K562 (cell line): ENCODE measurements at regions not wholly inside any gene's neighbourhood (a gene's known extent, or its start where the extent isn't known, plus 50 kb on each side); places are given as distances from the start of the nearest gene placed in this dataset.

Source experiments
- ARID4B ChIP-seq: sonication (generic); formaldehyde crosslinking; IDR thresholded peaks from 2 replicates; pipeline ENCODE4 v1.8.0; 2022; ENCODE audit warnings: mild to moderate bottlenecking, missing genetic modification reagents
- BACH1 ChIP-seq: fragments of 200-800 bp; sonication (Bioruptor generic); IDR thresholded peaks from 2 replicates; pipeline ENCODE4 v1.6.1; 2016; ENCODE audit warnings: missing genetic modification characterization, missing compliant biosample characterization
- DDX20 ChIP-seq: fragments of 450-650 bp; IDR thresholded peaks from 2 replicates; pipeline ENCODE4 v1.6.1; 2016; ENCODE audit warnings: missing genetic modification characterization, low read depth, mild to moderate bottlenecking, missing compliant biosample characterization, moderate library complexity
- KAT7 ChIP-seq: sonication (generic); formaldehyde crosslinking; IDR thresholded peaks from 2 replicates; pipeline ENCODE4 v1.8.0; 2022; ENCODE audit warnings: missing genetic modification reagents, mild to moderate bottlenecking, borderline replicate concordance
- MYBL2 ChIP-seq, 2 experiments: fragments of 450-650 bp in 1 of 2; sonication (generic) in 1 of 2; formaldehyde crosslinking in 1 of 2; IDR thresholded peaks; 2 replicates each; pipeline versions ENCODE4 v1.6.1 to v1.8.1; 2017 to 2022; ENCODE audit warnings: borderline replicate concordance in 1 of 2, inconsistent platforms in 1 of 2, low read depth in 1 of 2, mild to moderate bottlenecking in 1 of 2, missing genetic modification reagents in 1 of 2, moderate library complexity in 1 of 2
- SMAD3 ChIP-seq: fragments of 450-650 bp; formaldehyde crosslinking; conservative IDR thresholded peaks from 2 replicates; pipeline ENCODE4 v1.4.0; 2020; ENCODE audit warnings: mild to moderate bottlenecking
- TEAD1 ChIP-seq, 2 experiments: fragments of 450-650 bp in 1 of 2; sonication (generic) in 1 of 2; formaldehyde crosslinking; IDR thresholded peaks; 2 replicates each; pipeline versions ENCODE4 v1.4.0 to v1.8.0; 2020 to 2022; ENCODE audit warnings: mild to moderate bottlenecking in 2 of 2, missing genetic modification reagents in 1 of 2
- THRB ChIP-seq: fragments of 450-650 bp; formaldehyde crosslinking; conservative IDR thresholded peaks from 2 replicates; pipeline ENCODE4 v1.4.0; 2022; ENCODE audit warnings: mild to moderate bottlenecking, missing genetic modification characterization
- ZNF384 ChIP-seq: IDR thresholded peaks from 2 replicates; pipeline ENCODE4 v1.6.1; 2012; ENCODE audit warnings: low read depth, low read length, improper control_type of control experiment
- ZNF668 ChIP-seq: fragments of 250-450 bp; sonication (Bioruptor Pico); IDR thresholded peaks from 2 replicates; pipeline ENCODE4 v1.8.0; 2022; ENCODE audit warnings: mild to moderate bottlenecking, inconsistent platforms
- TF ChIP-seq, protein P1 (sequence below), 2 experiments: fragments of 450-650 bp in 1 of 2; sonication (generic) in 1 of 2; formaldehyde crosslinking in 1 of 2; IDR thresholded peaks; 2 replicates each; pipeline versions ENCODE4 v1.7.1 to v1.9.0; 2016 to 2022; ENCODE audit warnings: inconsistent platforms in 1 of 2, mild to moderate bottlenecking in 1 of 2, missing genetic modification reagents in 1 of 2

- TF ChIP-seq ARID4B (CRISPR knock-in tag) = 0 out of 2 replicates have a peak, but pooled peaks have one; percentile 12
- TF ChIP-seq ZNF668 (CRISPR knock-in tag) = peak; percentile 50; the same call in 1 of the 2 replicates
- 0 out of 2 replicates have a peak, but pooled peaks have one; percentile 17 for TF ChIP-seq ZNF384
- TF ChIP-seq TEAD1 (CRISPR knock-in tag; IDR thresholded peaks at IDR 0.05) = peak; percentile 96 to 98
- TF ChIP-seq, protein P1, sequence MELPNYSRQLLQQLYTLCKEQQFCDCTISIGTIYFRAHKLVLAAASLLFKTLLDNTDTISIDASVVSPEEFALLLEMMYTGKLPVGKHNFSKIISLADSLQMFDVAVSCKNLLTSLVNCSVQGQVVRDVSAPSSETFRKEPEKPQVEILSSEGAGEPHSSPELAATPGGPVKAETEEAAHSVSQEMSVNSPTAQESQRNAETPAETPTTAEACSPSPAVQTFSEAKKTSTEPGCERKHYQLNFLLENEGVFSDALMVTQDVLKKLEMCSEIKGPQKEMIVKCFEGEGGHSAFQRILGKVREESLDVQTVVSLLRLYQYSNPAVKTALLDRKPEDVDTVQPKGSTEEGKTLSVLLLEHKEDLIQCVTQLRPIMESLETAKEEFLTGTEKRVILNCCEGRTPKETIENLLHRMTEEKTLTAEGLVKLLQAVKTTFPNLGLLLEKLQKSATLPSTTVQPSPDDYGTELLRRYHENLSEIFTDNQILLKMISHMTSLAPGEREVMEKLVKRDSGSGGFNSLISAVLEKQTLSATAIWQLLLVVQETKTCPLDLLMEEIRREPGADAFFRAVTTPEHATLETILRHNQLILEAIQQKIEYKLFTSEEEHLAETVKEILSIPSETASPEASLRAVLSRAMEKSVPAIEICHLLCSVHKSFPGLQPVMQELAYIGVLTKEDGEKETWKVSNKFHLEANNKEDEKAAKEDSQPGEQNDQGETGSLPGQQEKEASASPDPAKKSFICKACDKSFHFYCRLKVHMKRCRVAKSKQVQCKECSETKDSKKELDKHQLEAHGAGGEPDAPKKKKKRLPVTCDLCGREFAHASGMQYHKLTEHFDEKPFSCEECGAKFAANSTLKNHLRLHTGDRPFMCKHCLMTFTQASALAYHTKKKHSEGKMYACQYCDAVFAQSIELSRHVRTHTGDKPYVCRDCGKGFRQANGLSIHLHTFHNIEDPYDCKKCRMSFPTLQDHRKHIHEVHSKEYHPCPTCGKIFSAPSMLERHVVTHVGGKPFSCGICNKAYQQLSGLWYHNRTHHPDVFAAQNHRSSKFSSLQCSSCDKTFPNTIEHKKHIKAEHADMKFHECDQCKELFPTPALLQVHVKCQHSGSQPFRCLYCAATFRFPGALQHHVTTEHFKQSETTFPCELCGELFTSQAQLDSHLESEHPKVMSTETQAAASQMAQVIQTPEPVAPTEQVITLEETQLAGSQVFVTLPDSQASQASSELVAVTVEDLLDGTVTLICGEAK (IDR thresholded peaks at IDR 0.05) = peak; percentile 22; the same call in 1 of the 2 replicates
- TF ChIP-seq, protein P1 (CRISPR knock-in tag; IDR thresholded peaks at IDR 0.05) = no peak
- TF ChIP-seq THRB (CRISPR knock-in tag) = peak; percentile 74; the same call in 1 of the 2 replicates
- peak; percentile 63 for TF ChIP-seq SMAD3 (CRISPR knock-in tag)
- no peak for TF ChIP-seq MYBL2 (IDR thresholded peaks at IDR 0.05; ENCODE audit: low read depth)
- TF ChIP-seq MYBL2 (CRISPR knock-in tag; IDR thresholded peaks at IDR 0.05; ENCODE audit: borderline replicate concordance) = no peak
- TF ChIP-seq KAT7 (CRISPR knock-in tag) = peak; percentile 84; the same call in 1 of the 2 replicates
- peak; percentile 76 for TF ChIP-seq DDX20 (tag)
- peak; percentile 96 for TF ChIP-seq BACH1 (tag)
Measured at GRCh38 chr6:146913842-146914488, 290.3 kb upstream of the STXBP5 start (continued).
